MG63 (cell line): ENCODE measurements at regions not wholly inside any gene's neighbourhood (a gene's known extent, or its start where the extent isn't known, plus 50 kb on each side); places are given as distances from the start of the nearest gene placed in this dataset.
A peak's percentile ranks its signal among the peaks of the same experiment; 100 is the strongest.

ENCODE experiments used
- DNase-seq: peaks from one replicate; pipeline ENCODE4 v3.0.0-alpha.2; 2020
- H3K27me3 ChIP-seq: fragments of 250-450 bp; sonication (Bioruptor Pico); 2 replicates; pipeline ENCODE4 v1.5.1; 2020; ENCODE audit warnings: mild to moderate bottlenecking, moderate library complexity
- H3K36me3 ChIP-seq: fragments of 250-450 bp; sonication (Bioruptor Pico); 2 replicates; pipeline ENCODE4 v1.5.1; 2020; ENCODE audit warnings: mild to moderate bottlenecking, moderate library complexity
- H3K4me3 ChIP-seq: fragments of 250-450 bp; sonication (Bioruptor Pico); 2 replicates; pipeline ENCODE4 v1.5.1; 2020; ENCODE audit warnings: mild to moderate bottlenecking, moderate library complexity
- H3K9me3 ChIP-seq: fragments of 250-450 bp; sonication (Bioruptor Pico); 2 replicates; pipeline ENCODE4 v1.5.1; 2020; ENCODE audit warnings: mild to moderate bottlenecking, moderate library complexity

GRCh38 chr13:50668691-50669271 lies 174.7 kb downstream of the DLEU7 start:
- Histone ChIP-seq H3K36me3 (no peaks in the 10 kb centered on the region), H3K9me3 (no peaks in the 10 kb centered on the region), H3K27me3 (no peaks in the 10 kb centered on the region), H3K4me3 (no peak overlapping the region)
- no peak for DNase-seq

GRCh38 chr13:50670272-50670671 lies 173.2 kb downstream of the DLEU7 start:
- no peak for DNase-seq
- Histone ChIP-seq H3K27me3 (no peaks in the 10 kb centered on the region), H3K9me3 (no peaks in the 10 kb centered on the region), H3K36me3 (no peaks in the 10 kb centered on the region), H3K4me3 (no peak overlapping the region)

GRCh38 chr13:50670847-50671496 lies 172.5 kb downstream of the DLEU7 start:
- no peak overlapping the region for H3K4me3 ChIP-seq
- H3K9me3 ChIP-seq = no peaks in the 10 kb centered on the region
- H3K36me3 ChIP-seq = no peaks in the 10 kb centered on the region
- no peaks in the 10 kb centered on the region for H3K27me3 ChIP-seq
- DNase-seq = no peak

GRCh38 chr13:50671497-50671850 lies 172.0 kb downstream of the DLEU7 start:
- no peaks in the 10 kb centered on the region for H3K27me3 ChIP-seq
- H3K36me3 ChIP-seq = no peaks in the 10 kb centered on the region
- DNase-seq = no peak
- H3K9me3 ChIP-seq = no peaks in the 10 kb centered on the region
- H3K4me3 ChIP-seq = no peak overlapping the region

- no peaks in the 10 kb centered on the region for H3K36me3 ChIP-seq
These were observed 171.5 kb downstream of the DLEU7 start for GRCh38 chr13:50672025-50672424.

GRCh38 chr13:50675651-50676050 lies 167.8 kb downstream of the DLEU7 start:
- Histone ChIP-seq H3K9me3 (no peaks in the 10 kb centered on the region), H3K4me3 (no peak overlapping the region), H3K36me3 (no peaks in the 10 kb centered on the region), H3K27me3 (no peaks in the 10 kb centered on the region)
- DNase-seq = no peak

More at GRCh38 chr13:50672025-50672424, 171.5 kb downstream of the DLEU7 start:
- DNase-seq = no peak
- no peak overlapping the region for H3K4me3 ChIP-seq
- H3K27me3 ChIP-seq = no peaks in the 10 kb centered on the region
- no peaks in the 10 kb centered on the region for H3K9me3 ChIP-seq

- Histone ChIP-seq H3K27me3 (no peaks in the 10 kb centered on the region), H3K4me3 (no peak overlapping the region), H3K36me3 (no peaks in the 10 kb centered on the region), H3K9me3 (no peaks in the 10 kb centered on the region)
- DNase-seq = peak; percentile 44
These were observed 166.9 kb downstream of the DLEU7 start for GRCh38 chr13:50676602-50677001.

- no peaks in the 10 kb centered on the region for H3K27me3 ChIP-seq
- no peak overlapping the region for H3K4me3 ChIP-seq
- no peaks in the 10 kb centered on the region for H3K36me3 ChIP-seq
- no peak for DNase-seq
- no peaks in the 10 kb centered on the region for H3K9me3 ChIP-seq
These were observed 166.2 kb downstream of the DLEU7 start for GRCh38 chr13:50677258-50677657.

- H3K27me3 ChIP-seq = no peaks in the 10 kb centered on the region
- H3K9me3 ChIP-seq = no peaks in the 10 kb centered on the region
- H3K36me3 ChIP-seq = no peaks in the 10 kb centered on the region
- H3K4me3 ChIP-seq = no peak overlapping the region
- DNase-seq = peak; percentile 59
These were observed 165.6 kb downstream of the DLEU7 start for GRCh38 chr13:50677687-50678463.

- peak; percentile 77 for DNase-seq
- Histone ChIP-seq H3K9me3 (no peaks in the 10 kb centered on the region), H3K27me3 (no peaks in the 10 kb centered on the region), H3K36me3 (no peaks in the 10 kb centered on the region), H3K4me3 (no peak overlapping the region)
These were observed 164.9 kb downstream of the DLEU7 start for GRCh38 chr13:50678464-50679162.

- no peaks in the 10 kb centered on the region for H3K9me3 ChIP-seq
- H3K27me3 ChIP-seq = no peaks in the 10 kb centered on the region
- H3K4me3 ChIP-seq = no peak overlapping the region
- no peaks in the 10 kb centered on the region for H3K36me3 ChIP-seq
- no peak for DNase-seq
These were observed 164.2 kb downstream of the DLEU7 start for GRCh38 chr13:50679321-50679720.

GRCh38 chr13:50682002-50682401 lies 161.5 kb downstream of the DLEU7 start:
- no peaks in the 10 kb centered on the region for H3K27me3 ChIP-seq
- no peak for DNase-seq
- H3K4me3 ChIP-seq = no peak overlapping the region

GRCh38 chr13:50682966-50683365 lies 160.5 kb downstream of the DLEU7 start:
- Histone ChIP-seq H3K9me3 (no peaks in the 10 kb centered on the region; the same call in 1 of the 2 replicates), H3K4me3 (no peak overlapping the region), H3K36me3 (no peaks in the 10 kb centered on the region), H3K27me3 (no peaks in the 10 kb centered on the region)
- DNase-seq = no peak

More at GRCh38 chr13:50682002-50682401, 161.5 kb downstream of the DLEU7 start:
- Histone ChIP-seq H3K36me3 (no peaks in the 10 kb centered on the region), H3K9me3 (no peaks in the 10 kb centered on the region; the same call in 1 of the 2 replicates)

GRCh38 chr13:50684366-50684765 lies 159.1 kb downstream of the DLEU7 start:
- Histone ChIP-seq H3K4me3 (no peak overlapping the region), H3K9me3 (no peaks in the 10 kb centered on the region; the same call in 1 of the 2 replicates), H3K27me3 (no peaks in the 10 kb centered on the region), H3K36me3 (no peaks in the 10 kb centered on the region)
- DNase-seq = no peak

GRCh38 chr13:50685491-50685890 lies 158.0 kb downstream of the DLEU7 start:
- no peaks in the 10 kb centered on the region for H3K27me3 ChIP-seq
- H3K36me3 ChIP-seq = no peaks in the 10 kb centered on the region
- H3K4me3 ChIP-seq = no peak overlapping the region
- no peaks in the 10 kb centered on the region; the same call in 1 of the 2 replicates for H3K9me3 ChIP-seq
- DNase-seq = peak; percentile 80

- DNase-seq = no peak
- Histone ChIP-seq H3K36me3 (no peaks in the 10 kb centered on the region), H3K4me3 (no peak overlapping the region), H3K9me3 (no peaks in the 10 kb centered on the region; the same call in 1 of the 2 replicates), H3K27me3 (no peaks in the 10 kb centered on the region)
These were observed 157.5 kb downstream of the DLEU7 start for GRCh38 chr13:50685956-50686355.

- no peaks in the 10 kb centered on the region for H3K27me3 ChIP-seq
- no peak overlapping the region for H3K4me3 ChIP-seq
- H3K36me3 ChIP-seq = no peaks in the 10 kb centered on the region
- no peak for DNase-seq
- H3K9me3 ChIP-seq = no peaks in the 10 kb centered on the region; the same call in 1 of the 2 replicates
These were observed 156.9 kb downstream of the DLEU7 start for GRCh38 chr13:50686551-50686950.
